Stimulated activated CD4-positive, alpha-beta T cell treated with anti-CD3 and anti-CD28 coated beads, TNF-alpha, amount 100 ng/mL, for 1 hour (primary cell): ENCODE measurements at regions not wholly inside any gene's neighbourhood (a gene's known extent, or its start where the extent isn't known, plus 50 kb on each side); places are given as distances from the start of the nearest gene placed in this dataset.

ENCODE experiments used
- DNase-seq, 3 donors: peaks; one replicate each; pipeline ENCODE4 v3.0.0-alpha.2; 2020; ENCODE audit warnings: low read depth in 3 of 3, low spot score in 1 of 3

GRCh38 chr2:158049129-158049855 lies 52.4 kb upstream of the UPP2 start:
- no peak for DNase-seq

GRCh38 chr2:158048327-158048726 lies 53.3 kb upstream of the UPP2 start:
- no peak for DNase-seq

GRCh38 chr2:158047156-158047611 lies 54.5 kb upstream of the UPP2 start:
- no peak for DNase-seq

GRCh38 chr2:158046121-158046880 lies 55.4 kb upstream of the UPP2 start:
- no peak for DNase-seq

DNA sequence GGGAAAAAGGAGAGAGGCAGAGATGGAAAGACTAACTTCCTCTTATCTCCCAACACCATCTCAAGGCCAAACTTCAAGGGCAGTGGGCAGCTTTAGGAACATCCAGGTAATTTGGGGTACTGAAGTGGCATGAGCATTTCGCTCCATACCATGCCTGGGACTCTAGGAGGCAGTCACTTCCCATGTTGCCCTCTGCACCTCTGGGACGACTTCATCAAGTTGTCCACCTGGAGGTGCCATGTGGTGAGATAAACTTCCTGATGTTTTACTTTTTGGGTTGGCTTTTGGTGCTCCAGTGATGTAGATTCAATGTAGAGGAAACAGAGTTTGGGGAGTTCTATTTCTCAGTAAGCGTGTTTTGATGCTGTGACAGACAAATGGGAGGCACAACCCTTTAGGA lies 56.3 kb upstream of the UPP2 start:
- DNase-seq = no peak

GRCh38 chr2:158043181-158043948 lies 58.3 kb upstream of the UPP2 start:
- no peak for DNase-seq

DNA sequence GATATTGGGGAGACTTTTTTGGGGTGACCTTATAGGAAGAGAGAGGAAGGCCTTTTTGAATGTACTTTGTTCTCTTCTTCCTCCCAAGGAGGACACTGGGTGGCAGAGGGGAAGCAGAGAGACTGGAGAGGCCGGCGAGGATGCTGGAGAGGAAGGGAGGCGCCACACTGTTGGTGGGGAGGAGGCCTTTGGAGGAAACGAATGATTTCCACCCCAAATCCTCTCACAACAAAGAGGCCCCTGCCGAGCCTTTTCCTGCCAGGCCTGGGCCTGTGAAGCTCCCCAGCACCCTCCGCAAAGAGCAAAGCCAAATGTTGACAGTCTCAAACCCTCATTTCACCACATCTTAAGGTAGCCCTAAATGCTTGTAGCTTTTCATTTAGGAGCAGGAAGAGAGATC lies 59.0 kb upstream of the UPP2 start:
- DNase-seq = no peak

DNA sequence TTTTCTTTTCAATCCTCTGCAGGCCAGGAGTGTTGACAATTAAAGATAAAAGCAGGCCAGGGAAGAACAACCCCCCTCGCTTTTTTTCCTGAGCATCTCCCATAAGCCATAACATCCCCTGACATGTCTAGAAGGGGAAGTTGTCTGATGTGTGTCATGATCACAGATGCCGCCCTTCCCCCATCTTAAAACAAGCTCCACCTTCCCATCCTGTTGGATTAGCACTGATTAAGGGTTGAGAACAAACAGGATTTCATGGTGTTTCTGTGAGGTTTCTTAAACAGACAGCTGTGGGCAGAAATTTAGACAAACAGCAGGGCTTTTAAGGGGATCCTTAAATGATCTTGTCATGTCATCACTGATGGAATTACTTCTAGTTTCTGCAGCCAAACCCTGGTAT lies 59.4 kb upstream of the UPP2 start:
- DNase-seq = no peak

DNA sequence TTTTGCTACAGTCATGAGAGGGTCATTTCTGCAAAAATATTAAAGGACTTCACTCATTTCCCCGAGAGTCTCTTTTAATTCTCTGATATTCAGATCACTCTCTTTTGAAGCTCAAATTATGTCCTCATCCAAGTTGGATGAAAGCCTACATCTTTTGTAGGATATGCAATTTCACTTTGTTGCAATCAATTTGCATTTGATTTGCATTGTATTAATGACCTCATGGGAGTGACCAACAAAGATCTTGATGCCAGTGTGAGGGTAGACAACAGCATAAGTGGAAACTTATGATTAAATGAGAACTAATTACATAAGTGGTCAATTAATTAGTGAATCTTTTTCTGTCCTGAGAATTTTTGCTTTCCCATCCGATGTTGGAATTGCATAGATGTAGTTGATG lies 60.3 kb upstream of the UPP2 start:
- no peak for DNase-seq

GRCh38 chr2:158038901-158039300 lies 62.8 kb upstream of the UPP2 start:
- no peak for DNase-seq

GRCh38 chr2:158034198-158034866 lies 67.3 kb upstream of the UPP2 start:
- no peak for DNase-seq

- no peak for DNase-seq
Observed at GRCh38 chr2:158031371-158031770, 70.3 kb upstream of the UPP2 start.

DNA sequence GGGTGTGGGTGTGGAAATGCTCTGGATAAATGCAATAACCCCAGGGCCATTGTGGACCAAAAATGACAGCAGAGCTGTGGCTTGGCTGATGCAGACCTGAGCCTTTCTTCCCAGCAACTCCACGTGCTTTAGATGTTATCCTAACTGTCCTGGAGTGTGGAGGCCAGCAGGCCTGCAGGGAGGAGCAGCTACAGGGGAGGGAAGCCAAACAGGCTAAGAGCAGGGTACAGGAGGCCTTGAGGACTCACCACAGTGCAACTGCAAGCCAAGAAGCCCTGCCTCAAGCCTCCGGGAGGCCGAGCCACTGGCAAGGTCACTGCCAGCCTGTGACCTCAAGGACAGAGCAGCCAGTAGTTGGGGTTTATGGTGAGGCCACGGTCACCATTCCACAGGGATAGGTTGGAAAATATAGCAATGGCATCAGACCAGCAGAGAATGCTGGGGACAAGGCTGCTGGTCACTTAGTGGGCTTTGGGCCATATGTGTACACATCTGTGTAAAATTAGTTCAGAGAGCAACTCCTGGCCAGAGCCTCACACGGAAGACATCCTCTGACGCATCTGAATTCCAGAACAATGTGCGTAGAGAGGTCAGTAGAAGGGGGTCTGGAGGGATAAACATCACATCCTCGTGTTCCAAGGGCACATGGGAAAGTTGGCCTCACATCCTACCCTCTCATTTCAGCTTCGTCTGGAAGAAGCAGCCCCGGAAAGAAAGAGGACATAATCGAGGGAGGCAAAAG lies 76.2 kb upstream of the UPP2 start:
- DNase-seq = no peak

DNA sequence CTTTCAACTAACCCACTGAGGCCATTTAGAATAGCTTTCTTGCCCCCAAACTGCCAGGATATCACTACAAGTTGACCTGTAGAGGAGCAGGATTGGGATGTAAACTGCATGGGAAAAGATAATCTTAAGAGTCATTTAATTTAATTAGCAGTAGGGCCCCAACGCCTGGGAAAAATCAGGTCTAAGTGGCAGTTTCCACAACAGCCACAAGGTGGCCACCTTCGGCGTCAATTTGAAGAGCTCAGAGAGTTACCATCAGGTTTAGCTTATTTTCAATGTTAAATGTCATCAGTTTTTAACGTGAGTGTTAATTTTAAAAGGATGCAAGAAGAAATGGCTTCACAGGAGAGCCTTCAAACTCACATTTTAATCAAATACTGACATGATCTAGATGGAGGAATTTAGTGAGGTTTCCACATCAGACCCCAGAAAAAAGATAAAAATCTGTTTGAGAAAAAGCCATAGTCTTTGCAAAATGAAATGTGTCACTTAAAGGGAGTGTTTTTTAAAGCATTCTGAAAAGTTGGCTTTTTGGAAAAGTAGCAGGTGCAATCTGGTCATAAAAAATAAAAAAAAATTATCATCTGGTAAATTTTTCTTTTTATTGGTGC lies 77.3 kb upstream of the UPP2 start:
- DNase-seq = peak in 2 of 3 donors; percentile 10 to 42

DNA sequence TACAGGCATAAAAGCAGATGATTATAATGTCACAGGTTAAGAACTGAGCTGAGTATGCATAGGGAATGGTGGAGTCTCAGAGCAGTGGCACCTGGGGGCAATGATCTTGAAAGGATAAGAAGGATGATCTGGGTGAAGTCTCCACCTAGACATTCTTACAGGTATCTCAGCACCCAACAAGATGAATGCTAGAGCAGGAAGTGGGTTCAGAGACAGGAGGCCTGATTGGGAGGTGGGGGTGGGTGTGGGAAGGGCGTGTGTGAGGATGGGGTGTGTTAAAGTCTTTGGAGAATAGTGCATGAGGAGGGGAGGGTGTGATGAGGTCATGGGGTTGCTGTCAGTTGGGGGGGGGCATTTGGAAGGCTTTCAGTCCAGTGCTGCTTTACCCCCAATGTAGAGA lies 78.8 kb upstream of the UPP2 start:
- DNase-seq = no peak

- no peak for DNase-seq
Observed at GRCh38 chr2:158021226-158021625, 80.5 kb upstream of the UPP2 start.

DNA sequence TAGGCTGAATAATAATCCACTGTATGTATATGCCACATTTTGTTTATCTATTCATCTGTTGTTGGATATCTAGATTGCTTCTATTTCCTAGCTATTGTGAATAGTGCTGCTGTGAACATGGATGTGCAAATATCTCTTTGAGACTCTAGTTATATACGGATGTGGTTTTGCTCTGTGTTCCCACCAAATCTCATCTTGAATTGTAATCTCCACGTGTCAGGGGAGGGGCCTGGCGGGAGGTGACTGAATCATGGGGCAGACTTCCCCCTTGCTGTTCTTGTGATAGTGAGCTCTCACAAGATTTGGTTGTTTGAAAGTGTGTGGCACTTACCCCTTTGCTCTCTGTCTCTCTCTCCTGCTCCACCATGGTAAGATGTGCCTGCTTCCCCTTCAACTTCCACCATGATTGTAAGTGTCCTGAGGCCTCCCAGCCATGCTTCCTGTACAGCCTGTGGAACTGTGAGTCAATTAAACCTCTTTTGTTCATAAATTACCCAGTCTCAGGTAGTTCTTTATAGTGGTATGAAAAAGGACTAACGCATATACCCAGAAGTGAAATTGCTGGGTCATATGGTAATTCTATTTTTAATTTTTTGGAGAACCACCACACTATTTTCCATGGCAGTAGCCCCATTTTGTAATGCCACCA lies 86.1 kb upstream of the UPP2 start:
- no peak for DNase-seq

GRCh38 chr2:158013891-158014290 lies 87.8 kb upstream of the UPP2 start:
- no peak for DNase-seq

DNA sequence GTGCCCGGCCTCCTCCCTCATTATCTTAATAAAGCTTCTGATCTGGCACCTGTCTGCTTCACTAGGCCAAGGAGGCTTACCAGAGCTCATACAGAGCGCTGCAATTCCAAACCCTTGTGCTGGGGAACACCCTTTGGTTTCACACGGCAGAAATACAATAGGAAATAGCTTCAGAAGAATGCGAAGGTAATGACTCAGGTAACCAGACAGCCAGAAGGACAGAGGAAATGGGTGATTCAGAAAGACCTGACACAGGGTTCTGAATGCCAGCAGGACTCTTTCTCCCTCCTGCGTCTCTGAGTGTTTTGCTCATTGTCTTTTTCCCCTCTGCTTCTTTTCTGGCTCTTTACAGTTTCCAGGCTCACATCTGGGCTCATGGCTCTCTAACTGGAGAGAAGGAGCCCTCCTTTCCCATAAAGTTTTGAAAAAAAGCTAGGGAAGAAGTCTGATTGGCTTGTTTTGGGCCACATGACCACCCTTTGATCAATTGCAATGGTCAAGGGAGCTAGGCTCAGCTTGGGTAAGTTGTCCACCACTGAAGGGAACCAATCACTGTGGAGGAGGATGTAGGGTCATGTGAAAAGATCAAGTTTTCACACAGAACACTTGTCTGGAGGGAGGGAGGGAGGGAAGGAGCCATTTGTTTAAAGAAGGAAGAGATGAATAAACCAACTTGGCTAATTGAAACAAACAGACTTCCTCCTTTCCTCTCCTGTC lies 90.5 kb upstream of the UPP2 start:
- DNase-seq = no peak
